WTC11 (cell line): ENCODE measurements at regions not wholly inside any gene's neighbourhood (a gene's known extent, or its start where the extent isn't known, plus 50 kb on each side); places are given as distances from the start of the nearest gene placed in this dataset.

Experiments used
- ATAC-seq: fragments of 200-7000 bp; cut with Tn5 transposase; 2 replicates; pipeline ENCODE4 v1.10.0; 2021; ENCODE audit warnings: mild to moderate bottlenecking, moderate library complexity
- CTCF ChIA-PET: fragments of 300-600 bp; sonication (Branson Sonifier 250); formaldehyde crosslinking; loops from one replicate; lab custom pipeline; 2021; ENCODE audit warnings: antibody characterized with exemption; lab: Charles Lee
- POLR2A ChIA-PET: fragments of 350-600 bp; sonication (Branson Sonifier 250); formaldehyde crosslinking; loops from one replicate; lab custom pipeline; 2021; ENCODE audit warnings: antibody characterized with exemption; lab: Charles Lee
- DNase-seq: peaks from one replicate; pipeline ENCODE4 v3.0.0; 2021; ENCODE audit warnings: low spot score
- H3K27ac Mint-ChIP-seq: 2 replicates; pipeline ENCODE4 v1.8.0; 2021; ENCODE audit warnings: mixed read lengths
- H3K27me3 Mint-ChIP-seq: 2 replicates; pipeline ENCODE4 v1.8.0; 2021; ENCODE audit warnings: low read depth, mild to moderate bottlenecking, moderate library complexity, mixed read lengths
- H3K36me3 Mint-ChIP-seq: 2 replicates; pipeline ENCODE4 v1.8.0; 2021; ENCODE audit warnings: mixed read lengths
- H3K4me1 Mint-ChIP-seq: 2 replicates; pipeline ENCODE4 v1.8.0; 2022; ENCODE audit warnings: mixed read lengths
- H3K4me3 Mint-ChIP-seq: 2 replicates; pipeline ENCODE4 v1.8.0; 2021; ENCODE audit warnings: mild to moderate bottlenecking, moderate library complexity, mixed read lengths
- H3K9me3 Mint-ChIP-seq: 2 replicates; pipeline ENCODE4 v1.8.0; 2021; ENCODE audit warnings: mixed read lengths
- CBFB ChIP-seq: sonication (generic); formaldehyde crosslinking; IDR thresholded peaks from 2 replicates; pipeline ENCODE4 v1.8.1; 2022; ENCODE audit warnings: mild to moderate bottlenecking, low read depth, missing genetic modification reagents
- CREB1 ChIP-seq: sonication (generic); formaldehyde crosslinking; IDR thresholded peaks from 2 replicates; pipeline ENCODE4 v1.8.0; 2023; ENCODE audit warnings: mild to moderate bottlenecking, missing genetic modification reagents
- CREM ChIP-seq: sonication (generic); formaldehyde crosslinking; IDR thresholded peaks from 2 replicates; pipeline ENCODE4 v1.8.1; 2022; ENCODE audit warnings: mild to moderate bottlenecking, missing genetic modification reagents, moderate library complexity
- ETV6 ChIP-seq: sonication (generic); formaldehyde crosslinking; IDR thresholded peaks from 2 replicates; pipeline ENCODE4 v1.8.1; 2022; ENCODE audit warnings: mild to moderate bottlenecking, missing genetic modification reagents
- FOXP1 ChIP-seq: sonication (generic); formaldehyde crosslinking; IDR thresholded peaks from 2 replicates; pipeline ENCODE4 v1.8.0; 2022; ENCODE audit warnings: missing genetic modification reagents, mild to moderate bottlenecking, moderate library complexity, borderline replicate concordance
- HMGA2 ChIP-seq: fragments of 250-450 bp; sonication (Bioruptor Pico); IDR thresholded peaks from 2 replicates; pipeline ENCODE4 v1.4.0; 2021; ENCODE audit warnings: mild to moderate bottlenecking, moderate library complexity
- HMGXB4 ChIP-seq: sonication (generic); formaldehyde crosslinking; IDR thresholded peaks from 2 replicates; pipeline ENCODE4 v1.8.1; 2023; ENCODE audit warnings: mild to moderate bottlenecking, moderate library complexity, missing genetic modification reagents
- IRF1 ChIP-seq: sonication (generic); formaldehyde crosslinking; IDR thresholded peaks from 2 replicates; pipeline ENCODE4 v1.8.0; 2023; ENCODE audit warnings: missing genetic modification reagents
- MXD4 ChIP-seq: fragments of 250-450 bp; sonication (Bioruptor Pico); IDR thresholded peaks from 2 replicates; pipeline ENCODE4 v1.8.0; 2021; ENCODE audit warnings: mild to moderate bottlenecking, moderate library complexity, borderline replicate concordance
- NFYB ChIP-seq: sonication (generic); formaldehyde crosslinking; conservative IDR thresholded peaks from 2 replicates; pipeline ENCODE4 v1.8.0; 2022; ENCODE audit warnings: low read depth, missing genetic modification reagents
- PRDM15 ChIP-seq: sonication (generic); formaldehyde crosslinking; IDR thresholded peaks from 2 replicates; pipeline ENCODE4 v1.8.0; 2022; ENCODE audit warnings: missing genetic modification reagents
- PREB ChIP-seq: sonication (generic); formaldehyde crosslinking; IDR thresholded peaks from 2 replicates; pipeline ENCODE4 v1.8.1; 2022; ENCODE audit warnings: mild to moderate bottlenecking, missing genetic modification reagents, moderate library complexity, borderline replicate concordance
- PRRX2 ChIP-seq: fragments of 250-450 bp; sonication (Bioruptor Pico); IDR thresholded peaks from 2 replicates; pipeline ENCODE4 v1.8.0; 2021; ENCODE audit warnings: mild to moderate bottlenecking
- TF ChIP-seq, protein P1 (sequence below): sonication (generic); formaldehyde crosslinking; IDR thresholded peaks from 2 replicates; pipeline ENCODE4 v1.8.1; 2023; ENCODE audit warnings: mild to moderate bottlenecking, missing genetic modification reagents
- TF ChIP-seq, protein P2 (sequence below): sonication (generic); formaldehyde crosslinking; IDR thresholded peaks from 2 replicates; pipeline ENCODE4 v1.8.1; 2022; ENCODE audit warnings: low read depth, mild to moderate bottlenecking, moderate library complexity, missing genetic modification reagents, borderline replicate concordance
- TF ChIP-seq, protein P3 (sequence below): fragments of 250-450 bp; sonication (Bioruptor Pico); IDR thresholded peaks from 2 replicates; pipeline ENCODE4 v1.9.0; 2021; ENCODE audit warnings: mild to moderate bottlenecking
- TF ChIP-seq, protein P4 (sequence below): sonication (generic); formaldehyde crosslinking; IDR thresholded peaks from 2 replicates; pipeline ENCODE4 v1.8.1; 2023; ENCODE audit warnings: mild to moderate bottlenecking, missing genetic modification reagents, moderate library complexity

DNA sequence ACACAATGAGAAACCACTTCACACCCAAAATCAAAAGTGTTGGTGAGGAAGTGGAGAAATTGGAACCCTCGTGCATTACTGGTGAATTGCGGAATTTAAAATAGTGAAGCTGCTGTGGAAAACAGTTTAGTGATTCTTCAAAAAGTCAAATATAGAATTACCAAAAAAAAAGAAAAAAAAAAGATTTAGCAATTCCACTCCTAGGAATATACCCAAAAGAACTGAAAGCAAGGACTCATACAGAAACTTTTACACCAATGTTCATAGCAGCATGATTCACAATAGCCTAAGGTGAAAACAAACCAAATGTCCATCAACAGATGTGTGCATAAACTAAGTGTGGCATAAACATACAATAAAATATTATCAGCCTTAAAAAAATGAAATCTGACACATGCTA is 364.3 kb upstream of the FAM241A start:
- POLR2A ChIA-PET: no interaction called here
- Mint-ChIP-seq H3K27me3 (no peaks in the 10 kb centered on the region), H3K27ac (no peak overlapping the region), H3K4me1 (peaks cover 6% of the 10 kb centered on the region), H3K4me3 (no peak overlapping the region), H3K36me3 (no peaks in the 10 kb centered on the region), H3K9me3 (no peaks in the 10 kb centered on the region)
- ATAC-seq (no peak), DNase-seq (no peak)
- CTCF ChIA-PET: interaction anchor here (0.6 kb wide), 1 partner anchor 499 kb away, joined by 3 read pairs; no protein-coding TSS in a partner anchor
- TF ChIP-seq CREB1 (CRISPR knock-in tag) (no peak), CREM (CRISPR knock-in tag) (no peak), NFYB (CRISPR knock-in tag) (no peak), MXD4 (CRISPR knock-in tag) (no peak), PRDM15 (CRISPR knock-in tag) (no peak), HMGA2 (no peak), PREB (no peak), FOXP1 (CRISPR knock-in tag) (no peak), PRRX2 (CRISPR knock-in tag) (no peak), IRF1 (CRISPR knock-in tag) (no peak), CBFB (CRISPR knock-in tag) (no peak), HMGXB4 (no peak), ETV6 (no peak)
- TF ChIP-seq, protein P1, sequence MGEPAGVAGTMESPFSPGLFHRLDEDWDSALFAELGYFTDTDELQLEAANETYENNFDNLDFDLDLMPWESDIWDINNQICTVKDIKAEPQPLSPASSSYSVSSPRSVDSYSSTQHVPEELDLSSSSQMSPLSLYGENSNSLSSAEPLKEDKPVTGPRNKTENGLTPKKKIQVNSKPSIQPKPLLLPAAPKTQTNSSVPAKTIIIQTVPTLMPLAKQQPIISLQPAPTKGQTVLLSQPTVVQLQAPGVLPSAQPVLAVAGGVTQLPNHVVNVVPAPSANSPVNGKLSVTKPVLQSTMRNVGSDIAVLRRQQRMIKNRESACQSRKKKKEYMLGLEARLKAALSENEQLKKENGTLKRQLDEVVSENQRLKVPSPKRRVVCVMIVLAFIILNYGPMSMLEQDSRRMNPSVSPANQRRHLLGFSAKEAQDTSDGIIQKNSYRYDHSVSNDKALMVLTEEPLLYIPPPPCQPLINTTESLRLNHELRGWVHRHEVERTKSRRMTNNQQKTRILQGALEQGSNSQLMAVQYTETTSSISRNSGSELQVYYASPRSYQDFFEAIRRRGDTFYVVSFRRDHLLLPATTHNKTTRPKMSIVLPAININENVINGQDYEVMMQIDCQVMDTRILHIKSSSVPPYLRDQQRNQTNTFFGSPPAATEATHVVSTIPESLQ (CRISPR knock-in tag): no peak
- TF ChIP-seq, protein P2, sequence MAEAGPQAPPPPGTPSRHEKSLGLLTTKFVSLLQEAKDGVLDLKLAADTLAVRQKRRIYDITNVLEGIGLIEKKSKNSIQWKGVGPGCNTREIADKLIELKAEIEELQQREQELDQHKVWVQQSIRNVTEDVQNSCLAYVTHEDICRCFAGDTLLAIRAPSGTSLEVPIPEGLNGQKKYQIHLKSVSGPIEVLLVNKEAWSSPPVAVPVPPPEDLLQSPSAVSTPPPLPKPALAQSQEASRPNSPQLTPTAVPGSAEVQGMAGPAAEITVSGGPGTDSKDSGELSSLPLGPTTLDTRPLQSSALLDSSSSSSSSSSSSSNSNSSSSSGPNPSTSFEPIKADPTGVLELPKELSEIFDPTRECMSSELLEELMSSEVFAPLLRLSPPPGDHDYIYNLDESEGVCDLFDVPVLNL (CRISPR knock-in tag): no peak
- TF ChIP-seq, protein P3, sequence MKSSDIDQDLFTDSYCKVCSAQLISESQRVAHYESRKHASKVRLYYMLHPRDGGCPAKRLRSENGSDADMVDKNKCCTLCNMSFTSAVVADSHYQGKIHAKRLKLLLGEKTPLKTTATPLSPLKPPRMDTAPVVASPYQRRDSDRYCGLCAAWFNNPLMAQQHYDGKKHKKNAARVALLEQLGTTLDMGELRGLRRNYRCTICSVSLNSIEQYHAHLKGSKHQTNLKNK: no peak
- TF ChIP-seq, protein P4, sequence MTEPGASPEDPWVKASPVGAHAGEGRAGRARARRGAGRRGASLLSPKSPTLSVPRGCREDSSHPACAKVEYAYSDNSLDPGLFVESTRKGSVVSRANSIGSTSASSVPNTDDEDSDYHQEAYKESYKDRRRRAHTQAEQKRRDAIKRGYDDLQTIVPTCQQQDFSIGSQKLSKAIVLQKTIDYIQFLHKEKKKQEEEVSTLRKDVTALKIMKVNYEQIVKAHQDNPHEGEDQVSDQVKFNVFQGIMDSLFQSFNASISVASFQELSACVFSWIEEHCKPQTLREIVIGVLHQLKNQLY (CRISPR knock-in tag): no peak
